ENCODE measurements at regions not wholly inside any gene's neighbourhood (a gene's known extent, or its start where the extent isn't known, plus 50 kb on each side); places are given as distances from the start of the nearest gene placed in this dataset.

DNA sequence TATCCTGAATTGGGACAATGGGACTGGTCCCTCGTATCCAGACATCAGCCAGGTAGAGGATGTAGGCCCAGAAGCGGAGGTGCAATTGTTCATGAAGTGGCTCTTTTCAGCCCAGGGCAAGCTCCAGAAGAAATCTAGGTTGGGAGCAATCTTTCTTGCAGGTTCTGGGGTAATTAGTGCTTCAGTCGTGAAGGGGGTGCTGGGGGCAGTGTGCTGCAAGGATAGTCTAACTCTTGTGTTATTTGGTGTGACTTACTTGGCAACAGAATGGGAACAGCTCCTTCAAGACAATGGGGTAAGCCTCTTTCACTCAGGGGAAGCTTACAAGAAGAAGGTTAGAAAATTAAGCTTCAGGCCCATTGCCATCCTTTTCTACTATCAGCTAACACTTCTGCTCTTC lies 273.0 kb downstream of the DIPK2A start:
- TF ChIP-seq YY1 (IDR thresholded peaks at IDR 0.05; ENCODE audit: low read depth) (no peak), EP300 (IDR thresholded peaks at IDR 0.05; ENCODE audit: borderline replicate concordance) (no peak), ZBTB7A (IDR thresholded peaks at IDR 0.05; ENCODE audit: low read depth) (no peak), CEBPB (IDR thresholded peaks at IDR 0.05) (no peak), TCF12 (IDR thresholded peaks at IDR 0.05; ENCODE audit: low read depth) (no peak), RAD21 (IDR thresholded peaks at IDR 0.05; ENCODE audit: low read depth) (no peak)
- TF ChIP-seq, protein P1, sequence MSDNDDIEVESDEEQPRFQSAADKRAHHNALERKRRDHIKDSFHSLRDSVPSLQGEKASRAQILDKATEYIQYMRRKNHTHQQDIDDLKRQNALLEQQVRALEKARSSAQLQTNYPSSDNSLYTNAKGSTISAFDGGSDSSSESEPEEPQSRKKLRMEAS (IDR thresholded peaks at IDR 0.05): no peak
